22Rv1 (cell line): ENCODE measurements at regions not wholly inside any gene's neighbourhood (a gene's known extent, or its start where the extent isn't known, plus 50 kb on each side); places are given as distances from the start of the nearest gene placed in this dataset.

ENCODE experiments used
- CTCF ChIP-seq: fragments of 450-650 bp; IDR thresholded peaks from 2 replicates; pipeline ENCODE4 v1.5.1; 2017; ENCODE audit warnings: mild to moderate bottlenecking
- ZFX ChIP-seq: fragments of 450-650 bp; IDR thresholded peaks from 2 replicates; pipeline ENCODE4 v1.6.1; 2017; ENCODE audit warnings: antibody characterized with exemption, borderline replicate concordance

- TF ChIP-seq CTCF (no peak), ZFX (no peak)
Observed at GRCh38 chr13:32905864-32906180, 110.4 kb upstream of the KL start.
